HCT116 (cell line): ENCODE measurements at regions not wholly inside any gene's neighbourhood (a gene's known extent, or its start where the extent isn't known, plus 50 kb on each side); places are given as distances from the start of the nearest gene placed in this dataset.

ENCODE experiments used
- ATAC-seq: fragments of 200-7000 bp; cut with Tn5 transposase; 2 replicates; pipeline ENCODE4 v1.9.1; 2020; ENCODE audit warnings: mild to moderate bottlenecking, moderate library complexity
- BruUV-seq: library from RNA; stranded (reverse); fragments of 400-500 nt; replicated peaks from 2 replicates; lab custom pipeline; 2021; lab: Mats Ljungman, UMichigan
- CTCF ChIA-PET: fragments of 300-600 bp; sonication (Branson Sonifier 250); formaldehyde crosslinking; loops from one replicate; lab custom pipeline; 2021; ENCODE audit warnings: antibody characterized with exemption; lab: Charles Lee
- POLR2A ChIA-PET: fragments of 300-600, 350-600 bp; sonication (Branson Sonifier 250); formaldehyde crosslinking; loops from one replicate; lab custom pipeline; 2021; ENCODE audit warnings: antibody characterized with exemption; lab: Charles Lee
- RAD21 ChIA-PET, 2 experiments: fragments of 300-600 bp; sonication (Branson Sonifier 250); formaldehyde crosslinking; loops; one replicate each; lab custom pipeline; 2023; ENCODE audit warnings: low total read pairs in 2 of 2; ENCODE audit not compliant: uncharacterized antibody in 2 of 2, unreplicated experiment in 2 of 2, low non-redundant PET in 1 of 2; lab: Charles Lee
- DNase-seq: peaks from one replicate; pipeline ENCODE4 v3.0.0-alpha.2; 2010; ENCODE audit warnings: low read depth, low spot score
- H2AFZ ChIP-seq: fragments of 200-600 bp; shearing (Covaris generic), sonication (generic); 2 replicates; pipeline ENCODE4 v1.6.1; 2017; ENCODE audit warnings: low read depth, mixed run types, mixed read lengths, antibody characterized with exemption, low read length; ENCODE audit not compliant: poor library complexity, severe bottlenecking
- H3K27ac ChIP-seq: 2 replicates; pipeline ENCODE4 v1.5.1; 2012; ENCODE audit warnings: low read depth, low read length
- H3K27me3 ChIP-seq: fragments of 200-600 bp; sonication (generic); 2 replicates; pipeline ENCODE4 v1.6.1; 2016; ENCODE audit warnings: mixed run types, low read length, mixed read lengths; ENCODE audit not compliant: insufficient read depth
- H3K36me3 ChIP-seq, 2 experiments: fragments of 200-500 bp in 1 of 2; fragments of 200-600 bp in 1 of 2; sonication (Bioruptor generic) in 1 of 2; sonication (generic) in 1 of 2; 2 replicates each; pipeline versions ENCODE4 v1.5.1 to v1.6.1; 2014 to 2016; ENCODE audit warnings: low read length in 2 of 2, inconsistent platforms in 1 of 2, mixed read lengths in 1 of 2, mixed run types in 1 of 2; ENCODE audit not compliant: insufficient read depth in 2 of 2, control insufficient read depth in 1 of 2
- H3K4me1 ChIP-seq, 2 experiments: fragments of 200-600 bp in 1 of 2; sonication (generic) in 1 of 2; 2 replicates each; pipeline versions ENCODE4 v1.5.1 to v1.6.1; 2012 to 2017; ENCODE audit warnings: low read length in 2 of 2, inconsistent platforms in 1 of 2, mild to moderate bottlenecking in 1 of 2, mixed read lengths in 1 of 2, mixed run types in 1 of 2, moderate library complexity in 1 of 2; ENCODE audit not compliant: insufficient read depth in 2 of 2, control insufficient read depth in 1 of 2
- H3K4me2 ChIP-seq: fragments of 200-600 bp; sonication (generic); 2 replicates; pipeline ENCODE4 v1.6.1; 2017; ENCODE audit warnings: mixed run types, low read length, mixed read lengths
- H3K4me3 ChIP-seq, 2 experiments: fragments of 200-600 bp in 1 of 2; sonication (generic) in 1 of 2; replicated peaks in 1 of 2; 2 replicates each; pipeline ENCODE4 v1.5.1; 2011 to 2016; ENCODE audit warnings: low read length in 2 of 2, control low read depth in 1 of 2, low read depth in 1 of 2, mild to moderate bottlenecking in 1 of 2, mixed read lengths in 1 of 2, mixed run types in 1 of 2
- H3K79me2 ChIP-seq: fragments of 200-600 bp; sonication (generic); 2 replicates; pipeline ENCODE4 v1.6.1; 2017; ENCODE audit warnings: mild to moderate bottlenecking, mixed run types, low read length, moderate library complexity, mixed read lengths; ENCODE audit not compliant: insufficient read depth
- H3K9ac ChIP-seq: fragments of 200-600 bp; sonication (generic); 2 replicates; pipeline ENCODE4 v1.6.1; 2016; ENCODE audit warnings: low read length, mixed read lengths
- H3K9me2 ChIP-seq: fragments of 200-600 bp; sonication (generic), shearing (Covaris generic); 2 replicates; pipeline ENCODE4 v1.6.1; 2017; ENCODE audit warnings: mixed run types, mild to moderate bottlenecking, moderate library complexity; ENCODE audit not compliant: insufficient read depth
- H3K9me3 ChIP-seq, 2 experiments: fragments of 200-500 bp in 1 of 2; fragments of 200-600 bp in 1 of 2; sonication (Bioruptor generic) in 1 of 2; sonication (generic) in 1 of 2; 2 replicates each; pipeline ENCODE4 v1.6.1; 2014 to 2017; ENCODE audit warnings: low read length in 2 of 2, mixed read lengths in 2 of 2, inconsistent platforms in 1 of 2, low read depth in 1 of 2, mild to moderate bottlenecking in 1 of 2, mixed run types in 1 of 2, moderate library complexity in 1 of 2; ENCODE audit not compliant: control insufficient read depth in 1 of 2, insufficient read depth in 1 of 2
- H4K20me1 ChIP-seq: fragments of 200-600 bp; sonication (generic), shearing (Covaris generic); 2 replicates; pipeline ENCODE4 v1.6.1; 2017; ENCODE audit warnings: mixed run types, mild to moderate bottlenecking, moderate library complexity; ENCODE audit not compliant: insufficient read depth
- CEBPB ChIP-seq: IDR thresholded peaks from 2 replicates; pipeline ENCODE4 v1.6.1; 2012; ENCODE audit warnings: low read depth
- CTCF ChIP-seq, 3 experiments: fragments of 200-600 bp in 1 of 3; sonication (generic) in 1 of 3; IDR thresholded peaks in 2 of 3; conservative IDR thresholded peaks in 1 of 3; 2 replicates each; pipeline ENCODE4 v1.5.1; 2012 to 2017; ENCODE audit warnings: low read depth in 2 of 3, low read length in 2 of 3, antibody characterized with exemption in 1 of 3, borderline replicate concordance in 1 of 3, control low read depth in 1 of 3, mild to moderate bottlenecking in 1 of 3, mixed read lengths in 1 of 3, mixed run types in 1 of 3, moderate library complexity in 1 of 3; ENCODE audit not compliant: insufficient read depth in 1 of 3
- EZH2phosphoT487 ChIP-seq: fragments of 200-600 bp; IDR thresholded peaks from 2 replicates; pipeline ENCODE4 v1.6.1; 2018; ENCODE audit warnings: antibody characterized with exemption, borderline replicate concordance
- JUND ChIP-seq: IDR thresholded peaks from 2 replicates; pipeline ENCODE4 v1.6.1; 2012
- POLR2A ChIP-seq: IDR thresholded peaks from 2 replicates; pipeline ENCODE4 v1.7.0; 2011; ENCODE audit warnings: borderline replicate concordance; ENCODE audit not compliant: insufficient read depth, insufficient read length; ENCODE audit errors: extremely low read depth
- POLR2AphosphoS5 ChIP-seq: IDR thresholded peaks from 2 replicates; pipeline ENCODE4 v1.6.1; 2011; ENCODE audit warnings: mild to moderate bottlenecking, low read depth, low read length, moderate library complexity
- RAD21 ChIP-seq: IDR thresholded peaks from 2 replicates; pipeline ENCODE4 v1.6.1; 2012; ENCODE audit warnings: low read depth, mild to moderate bottlenecking
- SIN3A ChIP-seq: IDR thresholded peaks from 2 replicates; pipeline ENCODE4 v1.6.1; 2012; ENCODE audit warnings: low read depth
- TCF7L2 ChIP-seq: IDR thresholded peaks from 2 replicates; pipeline ENCODE4 v1.7.0; 2011; ENCODE audit warnings: borderline replicate concordance, inconsistent platforms; ENCODE audit not compliant: insufficient read depth, insufficient read length; ENCODE audit errors: extremely low read depth
- intact Hi-C: fragments of 100-400 bp; cut with micrococcal nuclease; formaldehyde crosslinking; loops from 2 replicates; pipeline ENCODE4 v1.10.0; 2022
- TF ChIP-seq, protein P1 (sequence below): IDR thresholded peaks from 2 replicates; pipeline ENCODE4 v1.6.1; 2012
- TF ChIP-seq, protein P2 (sequence below): IDR thresholded peaks from 2 replicates; pipeline ENCODE4 v1.6.1; 2011; ENCODE audit warnings: mild to moderate bottlenecking, low read length, moderate library complexity; ENCODE audit not compliant: insufficient replicate concordance; ENCODE audit errors: extremely low read depth

- TF ChIP-seq POLR2A (no peak), CTCF (IDR thresholded peaks at IDR 0.05 in 2 of 3, conservative IDR thresholded peaks at IDR 0.05 in 1 of 3; ENCODE audit: borderline replicate concordance in 1 of 3, insufficient read depth in 1 of 3, low read depth in 2 of 3, low read length in 2 of 3) (peak; percentile 15 to 47 (median 42); a peak in 3 of 6 replicates), JUND (no peak), TCF7L2 (no peak), EZH2phosphoT487 (no peak), RAD21 (peak; percentile 36; the same call in 1 of the 2 replicates), CEBPB (no peak), SIN3A (no peak), POLR2AphosphoS5 (no peak)
- TF ChIP-seq, protein P1, sequence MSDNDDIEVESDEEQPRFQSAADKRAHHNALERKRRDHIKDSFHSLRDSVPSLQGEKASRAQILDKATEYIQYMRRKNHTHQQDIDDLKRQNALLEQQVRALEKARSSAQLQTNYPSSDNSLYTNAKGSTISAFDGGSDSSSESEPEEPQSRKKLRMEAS = no peak
- TF ChIP-seq, protein P2, sequence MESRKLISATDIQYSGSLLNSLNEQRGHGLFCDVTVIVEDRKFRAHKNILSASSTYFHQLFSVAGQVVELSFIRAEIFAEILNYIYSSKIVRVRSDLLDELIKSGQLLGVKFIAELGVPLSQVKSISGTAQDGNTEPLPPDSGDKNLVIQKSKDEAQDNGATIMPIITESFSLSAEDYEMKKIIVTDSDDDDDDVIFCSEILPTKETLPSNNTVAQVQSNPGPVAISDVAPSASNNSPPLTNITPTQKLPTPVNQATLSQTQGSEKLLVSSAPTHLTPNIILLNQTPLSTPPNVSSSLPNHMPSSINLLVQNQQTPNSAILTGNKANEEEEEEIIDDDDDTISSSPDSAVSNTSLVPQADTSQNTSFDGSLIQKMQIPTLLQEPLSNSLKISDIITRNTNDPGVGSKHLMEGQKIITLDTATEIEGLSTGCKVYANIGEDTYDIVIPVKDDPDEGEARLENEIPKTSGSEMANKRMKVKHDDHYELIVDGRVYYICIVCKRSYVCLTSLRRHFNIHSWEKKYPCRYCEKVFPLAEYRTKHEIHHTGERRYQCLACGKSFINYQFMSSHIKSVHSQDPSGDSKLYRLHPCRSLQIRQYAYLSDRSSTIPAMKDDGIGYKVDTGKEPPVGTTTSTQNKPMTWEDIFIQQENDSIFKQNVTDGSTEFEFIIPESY = no peak
- no peak overlapping the region for H2AFZ ChIP-seq
- H4K20me1 ChIP-seq = no peaks in the 10 kb centered on the region
- ATAC-seq = peak; percentile 70
- no peaks in the 10 kb centered on the region for H3K27me3 ChIP-seq
- no peaks in the 10 kb centered on the region for H3K36me3 ChIP-seq
- no TSS peak for BruUV-seq
- intact Hi-C loops = loop anchor here (10.0 kb wide), 1 partner anchor 339 kb away; no protein-coding TSS in a partner anchor
- H3K79me2 ChIP-seq = no peaks in the 10 kb centered on the region
- DNase-seq = no peak
- POLR2A ChIA-PET = no interaction called here
- no peak overlapping the region for H3K27ac ChIP-seq
- H3K9me2 ChIP-seq = no peaks in the 10 kb centered on the region
- H3K4me2 ChIP-seq = no peak overlapping the region
- CTCF ChIA-PET = interaction anchor here (0.9 to 1.3 kb wide), 2 partner anchors 28 to 47 kb away, joined by 3 to 7 read pairs; no protein-coding TSS in a partner anchor
- H3K4me3 ChIP-seq = no peak overlapping the region
- H3K4me1 ChIP-seq = peaks cover 0 to 8% of the 10 kb centered on the region in 2 experiments; a peak in 1 of 4 replicates
- H3K9me3 ChIP-seq = no peaks in the 10 kb centered on the region
- H3K9ac ChIP-seq = no peak overlapping the region
- RAD21 ChIA-PET = no interaction called here
Measured at GRCh38 chrX:102835504-102836146, 101.4 kb upstream of the RAB40AL start.
